ENCODE measurements at regions not wholly inside any gene's neighbourhood (a gene's known extent, or its start where the extent isn't known, plus 50 kb on each side); places are given as distances from the start of the nearest gene placed in this dataset.
"Not testable (repeated sequence)": the region's sequence is repeated elsewhere in the genome, so short reads cannot be mapped to it uniquely, and the experiment has no call there.

GRCh38 chr6:40148882-40149573 is 214.8 kb upstream of the MOCS1 start:
- no peak for DNase-seq

- no peak for DNase-seq
These were observed 212.6 kb upstream of the MOCS1 start for GRCh38 chr6:40146902-40147301.

GRCh38 chr6:40139447-40139846 is 205.2 kb upstream of the MOCS1 start:
- no peak for DNase-seq

GRCh38 chr6:40138273-40138720 is 204.0 kb upstream of the MOCS1 start:
- no peak for DNase-seq

GRCh38 chr6:40135491-40136072 is 201.3 kb upstream of the MOCS1 start:
- DNase-seq = no peak

- DNase-seq = not testable (repeated sequence)
These were observed 199.7 kb upstream of the MOCS1 start for GRCh38 chr6:40133981-40134380.

- DNase-seq = no peak
These were observed 197.4 kb upstream of the MOCS1 start for GRCh38 chr6:40131675-40132074.

- no peak for DNase-seq
These were observed 193.9 kb upstream of the MOCS1 start for GRCh38 chr6:40128127-40128526.

GRCh38 chr6:40125680-40126394 is 191.6 kb upstream of the MOCS1 start:
- no peak for DNase-seq

- DNase-seq = no peak
These were observed 190.7 kb upstream of the MOCS1 start for GRCh38 chr6:40124924-40125323.

- DNase-seq = no peak
These were observed 182.6 kb upstream of the MOCS1 start for GRCh38 chr6:40116832-40117231.

GRCh38 chr6:40112350-40112749 is 178.1 kb upstream of the MOCS1 start:
- DNase-seq = no peak

GRCh38 chr6:40108736-40109135 is 174.5 kb upstream of the MOCS1 start:
- no peak for DNase-seq

- no peak for DNase-seq
These were observed 172.6 kb upstream of the MOCS1 start for GRCh38 chr6:40106840-40107239.

GRCh38 chr6:40098774-40099173 is 164.5 kb upstream of the MOCS1 start:
- no peak for DNase-seq

GRCh38 chr6:40097590-40097989 is 163.3 kb upstream of the MOCS1 start:
- no peak for DNase-seq

GRCh38 chr6:40083141-40083920 is 149.1 kb upstream of the MOCS1 start:
- no peak for DNase-seq

GRCh38 chr6:40082278-40083043 is 148.2 kb upstream of the MOCS1 start:
- DNase-seq = no peak

GRCh38 chr6:40077736-40078135 is 143.5 kb upstream of the MOCS1 start:
- DNase-seq = no peak

GRCh38 chr6:40077315-40077714 is 143.1 kb upstream of the MOCS1 start:
- DNase-seq = no peak

- no peak for DNase-seq
These were observed 140.9 kb upstream of the MOCS1 start for GRCh38 chr6:40075056-40075590.
